Lung (tissue), 9 donors: ENCODE measurements at regions not wholly inside any gene's neighbourhood (a gene's known extent, or its start where the extent isn't known, plus 50 kb on each side); places are given as distances from the start of the nearest gene placed in this dataset.
"Not testable (repeated sequence)": the region's sequence is repeated elsewhere in the genome, so short reads cannot be mapped to it uniquely, and the experiment has no call there.

ENCODE experiments used
- ATAC-seq: fragments of 200-7000 bp; cut with Tn5 transposase; one replicate; pipeline ENCODE4 v1.9.1; 2020; ENCODE audit warnings: moderate number of reproducible peaks; ENCODE audit not compliant: insufficient read depth, low FRiP score
- DNase-seq, 3 donors: peaks; one replicate each; pipeline ENCODE4 v3.0.0-alpha.2; 2013 to 2017
- H3K27ac ChIP-seq, 2 donors: one replicate each; pipeline ENCODE4 v1.5.1; 2013; ENCODE audit warnings: mild to moderate bottlenecking in 2 of 2, moderate library complexity in 2 of 2, control low read depth in 1 of 2, inconsistent platforms in 1 of 2, low read depth in 1 of 2, low read length in 1 of 2
- H3K27me3 ChIP-seq, 3 donors: one replicate each; pipeline ENCODE4 v1.5.1; 2013; ENCODE audit warnings: low read length in 2 of 3; ENCODE audit not compliant: control insufficient read depth in 3 of 3, insufficient read depth in 3 of 3
- H3K36me3 ChIP-seq, 4 donors: one replicate each; pipeline ENCODE4 v1.5.1; 2013; ENCODE audit warnings: low read length in 4 of 4, mild to moderate bottlenecking in 1 of 4, moderate library complexity in 1 of 4; ENCODE audit not compliant: control insufficient read depth in 4 of 4, insufficient read depth in 4 of 4
- H3K4me1 ChIP-seq, 5 donors: one replicate each; pipeline ENCODE4 v1.5.1; 2013; ENCODE audit warnings: low read length in 5 of 5, mild to moderate bottlenecking in 2 of 5, moderate library complexity in 1 of 5; ENCODE audit not compliant: control insufficient read depth in 5 of 5, insufficient read depth in 5 of 5
- H3K4me3 ChIP-seq: one replicate; pipeline ENCODE4 v1.5.1; 2013; ENCODE audit warnings: mild to moderate bottlenecking, control low read depth, moderate library complexity
- H3K9ac ChIP-seq, 2 donors: one replicate each; pipeline ENCODE4 v1.5.1; 2013; ENCODE audit warnings: low read length in 2 of 2, control low read depth in 1 of 2; ENCODE audit not compliant: insufficient read depth in 1 of 2
- H3K9me3 ChIP-seq, 4 donors: one replicate each; pipeline ENCODE4 v1.5.1; 2013; ENCODE audit warnings: low read length in 3 of 4, mild to moderate bottlenecking in 1 of 4, moderate library complexity in 1 of 4; ENCODE audit not compliant: control insufficient read depth in 4 of 4, insufficient read depth in 3 of 4
- WGBS, 2 donors: extraction: QIAGEN DNeasy Blood & Tissue Kit; methylation state at CpG; one replicate each; pipeline ENCODE4 v1.1.7; 2013; 5-methylcytosine and 5-hydroxymethylcytosine counted together
- donor health status: Bipolar disorder and iron deficiency.
- donor health status: healthy.
- donor health status: DM: yes; HTN: yes; CAD: no.

GRCh38 chr9:67708109-67708508 lies 150.6 kb upstream of the ANKRD20A1 start:
- ATAC-seq, H3K9ac ChIP-seq, H3K4me1 ChIP-seq, H3K9me3 ChIP-seq, H3K36me3 ChIP-seq, H3K27me3 ChIP-seq, DNase-seq, H3K4me3 ChIP-seq, H3K27ac ChIP-seq: not testable (repeated sequence)
- WGBS, 2 donors: 53 to 95% methylated on average over 1 of the region's 2 CpGs

GRCh38 chr9:67711429-67711828 lies 147.3 kb upstream of the ANKRD20A1 start:
- H3K4me3 ChIP-seq, H3K27me3 ChIP-seq, H3K9me3 ChIP-seq, H3K27ac ChIP-seq, H3K36me3 ChIP-seq, ATAC-seq, H3K9ac ChIP-seq, DNase-seq, H3K4me1 ChIP-seq: not testable (repeated sequence)
- WGBS, 2 donors: 0 to 5% methylated on average over 1 to 13 of the region's 32 CpGs

GRCh38 chr9:67711931-67712330 lies 146.8 kb upstream of the ANKRD20A1 start:
- not testable (repeated sequence) for H3K9ac ChIP-seq, H3K36me3 ChIP-seq, H3K27ac ChIP-seq, H3K4me1 ChIP-seq, H3K27me3 ChIP-seq, H3K9me3 ChIP-seq, H3K4me3 ChIP-seq, ATAC-seq
- WGBS, 2 donors: 73 to 79% methylated on average over 8 of the region's 10 CpGs
- DNase-seq: peak in 1 of 3 donors; percentile 9

- not testable (repeated sequence) for H3K4me1 ChIP-seq, H3K4me3 ChIP-seq, ATAC-seq, H3K36me3 ChIP-seq, H3K9ac ChIP-seq, H3K27me3 ChIP-seq, H3K27ac ChIP-seq, DNase-seq, H3K9me3 ChIP-seq
- 31 to 51% methylated on average over 2 to 3 of the region's 9 CpGs for WGBS, 2 donors
These were observed 145.8 kb upstream of the ANKRD20A1 start for GRCh38 chr9:67712956-67713355.

GRCh38 chr9:67717830-67718388 lies 140.8 kb upstream of the ANKRD20A1 start:
- not testable (repeated sequence) for H3K9ac ChIP-seq, DNase-seq, H3K36me3 ChIP-seq, H3K9me3 ChIP-seq, H3K4me3 ChIP-seq, H3K4me1 ChIP-seq, H3K27ac ChIP-seq, ATAC-seq, H3K27me3 ChIP-seq
- 22 to 34% methylated on average over 7 to 10 of the region's 28 CpGs for WGBS, 2 donors

- ATAC-seq, H3K27me3 ChIP-seq, H3K27ac ChIP-seq, H3K36me3 ChIP-seq, H3K4me1 ChIP-seq, H3K9ac ChIP-seq, DNase-seq, H3K9me3 ChIP-seq, H3K4me3 ChIP-seq: not testable (repeated sequence)
- 74 to 94% methylated on average over 12 to 15 of the region's 16 CpGs for whole genome bisulfite sequencing, 2 donors
These were observed 138.2 kb upstream of the ANKRD20A1 start for GRCh38 chr9:67720491-67720890.

GRCh38 chr9:67722460-67723090 lies 136.2 kb upstream of the ANKRD20A1 start:
- not testable (repeated sequence) for H3K27ac ChIP-seq, H3K9me3 ChIP-seq, H3K36me3 ChIP-seq, H3K27me3 ChIP-seq, H3K9ac ChIP-seq, DNase-seq, H3K4me1 ChIP-seq, H3K4me3 ChIP-seq
- peak; percentile 84 for ATAC-seq
- WGBS, 2 donors: no CpG with 5 or more reads among the region's 41 CpGs

GRCh38 chr9:67723185-67723584 lies 135.5 kb upstream of the ANKRD20A1 start:
- not testable (repeated sequence) for H3K9ac ChIP-seq, H3K27me3 ChIP-seq, DNase-seq, H3K9me3 ChIP-seq, H3K36me3 ChIP-seq, H3K4me1 ChIP-seq, H3K4me3 ChIP-seq, ATAC-seq
- 0 to 2% methylated on average over 4 to 7 of the region's 15 CpGs for WGBS, 2 donors
- peak overlapping the region in 1 of 2 donors; percentile 40 for H3K27ac ChIP-seq
